ENCODE measurements at regions not wholly inside any gene's neighbourhood (a gene's known extent, or its start where the extent isn't known, plus 50 kb on each side); places are given as distances from the start of the nearest gene placed in this dataset.
A peak's percentile ranks its signal among the peaks of the same experiment; 100 is the strongest.

DNA sequence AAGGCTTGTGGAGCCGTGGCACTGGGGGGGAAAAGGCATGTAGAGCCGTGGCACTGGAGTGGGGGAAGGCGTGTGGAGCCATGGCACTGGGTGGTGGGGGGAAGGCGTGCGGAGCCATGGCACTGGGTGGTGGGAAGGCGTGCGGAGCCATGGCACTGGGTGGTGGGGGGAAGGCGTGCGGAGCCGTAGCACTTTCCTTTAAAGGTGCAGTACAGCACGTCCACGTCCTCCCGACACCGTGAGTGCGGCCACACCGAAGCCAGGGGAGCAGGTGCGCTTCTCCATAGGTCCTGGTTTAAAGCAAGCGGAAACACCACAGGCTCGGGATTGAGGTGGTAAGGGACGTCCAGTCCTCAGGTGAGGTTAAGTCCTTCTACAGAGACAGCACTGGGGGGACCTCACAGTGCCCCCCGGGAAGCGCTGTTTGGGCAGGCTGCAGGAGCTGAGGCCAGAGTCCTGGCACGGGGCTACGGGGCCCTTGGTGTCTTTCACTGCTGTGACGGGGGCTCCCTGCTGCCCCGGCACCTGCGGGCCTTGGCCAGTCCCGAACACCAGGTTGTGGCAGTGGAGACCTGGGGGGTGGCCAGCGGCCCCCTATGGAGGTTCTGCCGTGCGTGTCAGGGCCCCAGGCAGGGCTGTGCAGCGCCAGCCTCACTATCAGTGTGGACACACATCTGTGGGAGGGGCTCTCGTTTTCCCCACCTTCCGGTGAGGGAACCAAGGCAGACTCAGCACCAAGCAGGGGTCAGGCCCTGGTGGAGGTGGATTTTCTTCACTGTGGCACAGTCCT is 93.0 kb upstream of the CTDP1 start:
- H3K4me3 ChIP-seq: no peak overlapping the region
- no peak overlapping the region for H3K27ac ChIP-seq
- peak; percentile 14 to 15 for DNase-seq
- H3K4me1 ChIP-seq: peaks cover 0 to 13% of the 10 kb centered on the region in 2 donors
- intact Hi-C loops (cut with DNase I; ENCODE audit: low total_unique reads): no loop called here
- TF ChIP-seq, protein P1, sequence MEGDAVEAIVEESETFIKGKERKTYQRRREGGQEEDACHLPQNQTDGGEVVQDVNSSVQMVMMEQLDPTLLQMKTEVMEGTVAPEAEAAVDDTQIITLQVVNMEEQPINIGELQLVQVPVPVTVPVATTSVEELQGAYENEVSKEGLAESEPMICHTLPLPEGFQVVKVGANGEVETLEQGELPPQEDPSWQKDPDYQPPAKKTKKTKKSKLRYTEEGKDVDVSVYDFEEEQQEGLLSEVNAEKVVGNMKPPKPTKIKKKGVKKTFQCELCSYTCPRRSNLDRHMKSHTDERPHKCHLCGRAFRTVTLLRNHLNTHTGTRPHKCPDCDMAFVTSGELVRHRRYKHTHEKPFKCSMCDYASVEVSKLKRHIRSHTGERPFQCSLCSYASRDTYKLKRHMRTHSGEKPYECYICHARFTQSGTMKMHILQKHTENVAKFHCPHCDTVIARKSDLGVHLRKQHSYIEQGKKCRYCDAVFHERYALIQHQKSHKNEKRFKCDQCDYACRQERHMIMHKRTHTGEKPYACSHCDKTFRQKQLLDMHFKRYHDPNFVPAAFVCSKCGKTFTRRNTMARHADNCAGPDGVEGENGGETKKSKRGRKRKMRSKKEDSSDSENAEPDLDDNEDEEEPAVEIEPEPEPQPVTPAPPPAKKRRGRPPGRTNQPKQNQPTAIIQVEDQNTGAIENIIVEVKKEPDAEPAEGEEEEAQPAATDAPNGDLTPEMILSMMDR (IDR thresholded peaks at IDR 0.05): no peak
- no peak for TF ChIP-seq POLR2A (IDR thresholded peaks at IDR 0.05)
- H3K36me3 ChIP-seq: no peaks in the 10 kb centered on the region
- H3K27me3 ChIP-seq: no peaks in the 10 kb centered on the region
- no peaks in the 10 kb centered on the region for H3K9me3 ChIP-seq

DNA sequence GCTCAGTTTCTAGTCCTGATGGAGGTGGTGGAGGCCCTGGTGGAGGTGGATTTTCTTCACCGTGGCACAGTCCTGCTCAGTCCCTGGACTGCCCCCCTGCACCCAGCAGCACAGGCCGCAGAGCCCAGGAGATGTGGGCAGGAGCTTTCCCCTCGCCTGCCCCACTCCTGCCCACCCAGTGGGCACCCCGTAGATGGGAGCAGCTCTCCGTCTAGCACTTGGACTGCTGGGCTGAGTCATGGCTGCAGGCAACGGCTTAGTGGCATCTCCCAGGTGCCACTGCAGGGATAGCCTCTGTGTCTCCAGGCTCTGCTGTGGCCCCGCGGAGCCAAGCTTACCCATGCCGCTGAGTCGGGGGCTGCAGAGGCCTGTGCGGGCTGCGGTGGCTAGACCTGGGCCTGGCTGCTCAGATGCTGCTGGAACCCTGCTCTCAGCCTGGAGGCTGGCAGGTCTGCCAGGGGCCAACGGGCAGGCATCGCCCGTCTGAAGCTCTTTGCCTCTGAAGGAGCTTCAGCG is 92.3 kb upstream of the CTDP1 start:
- intact Hi-C loops (cut with DNase I; ENCODE audit: low total_unique reads): no loop called here
- DNase-seq: peak; percentile 5 to 15
- Histone ChIP-seq H3K4me3 (no peak overlapping the region), H3K36me3 (no peaks in the 10 kb centered on the region), H3K27ac (no peak overlapping the region), H3K27me3 (no peaks in the 10 kb centered on the region), H3K4me1 (peaks cover 0 to 13% of the 10 kb centered on the region in 2 donors), H3K9me3 (no peaks in the 10 kb centered on the region)
- TF ChIP-seq, protein P1 (IDR thresholded peaks at IDR 0.05): no peak
- no peak for TF ChIP-seq POLR2A (IDR thresholded peaks at IDR 0.05)

DNA sequence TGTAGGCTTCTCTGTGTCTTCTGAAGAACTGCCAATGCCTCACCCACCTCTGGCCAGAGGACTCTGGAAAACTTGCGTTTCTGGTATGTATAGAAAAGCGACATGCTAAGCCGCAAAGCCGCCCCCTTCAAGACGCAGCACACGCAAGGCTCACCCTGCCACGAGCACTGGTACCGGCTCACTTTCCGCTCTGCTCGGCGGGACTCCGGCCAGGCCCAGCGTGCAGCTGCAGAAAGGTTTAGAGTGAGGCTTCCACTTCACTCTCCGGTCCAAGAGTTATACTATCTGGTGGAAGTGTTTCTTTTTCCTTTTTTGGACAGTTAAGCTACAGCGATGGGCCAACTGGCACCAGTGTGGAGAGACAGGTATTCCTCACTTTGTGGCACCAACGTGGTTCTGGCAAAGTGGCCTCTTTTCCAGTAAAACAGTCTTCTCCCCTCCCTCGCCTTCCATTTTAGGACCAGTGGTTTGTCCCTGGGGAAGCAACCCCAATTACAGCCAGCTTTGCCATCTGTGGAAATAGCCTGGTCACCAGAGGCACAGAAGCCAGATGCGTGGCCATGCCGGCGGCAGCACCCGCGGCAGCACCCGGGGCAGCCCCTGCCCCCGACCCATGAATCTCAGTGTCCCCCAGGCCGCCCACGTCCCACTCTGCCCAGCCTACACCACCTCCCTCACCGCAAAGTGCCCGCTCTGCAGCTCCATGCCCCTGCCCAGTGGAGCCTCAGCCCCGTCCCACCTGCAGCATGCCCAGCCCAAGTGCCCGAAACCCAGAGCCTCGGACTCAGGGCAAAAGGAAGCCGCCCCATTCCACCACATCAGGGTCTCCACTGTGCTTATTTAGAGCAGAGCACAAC is 91.6 kb upstream of the CTDP1 start:
- peak; percentile 17 to 32 for DNase-seq
- H3K27ac ChIP-seq: peak overlapping the region; percentile 63 to 79
- no peaks in the 10 kb centered on the region for H3K9me3 ChIP-seq
- intact Hi-C loops (cut with DNase I; ENCODE audit: low total_unique reads): no loop called here
- H3K4me3 ChIP-seq: no peak overlapping the region
- H3K4me1 ChIP-seq: peaks cover 0 to 13% of the 10 kb centered on the region in 2 donors
- H3K27me3 ChIP-seq: no peaks in the 10 kb centered on the region
- H3K36me3 ChIP-seq: no peaks in the 10 kb centered on the region
- no peak for TF ChIP-seq POLR2A (IDR thresholded peaks at IDR 0.05)
- TF ChIP-seq, protein P1 (IDR thresholded peaks at IDR 0.05): no peak

DNA sequence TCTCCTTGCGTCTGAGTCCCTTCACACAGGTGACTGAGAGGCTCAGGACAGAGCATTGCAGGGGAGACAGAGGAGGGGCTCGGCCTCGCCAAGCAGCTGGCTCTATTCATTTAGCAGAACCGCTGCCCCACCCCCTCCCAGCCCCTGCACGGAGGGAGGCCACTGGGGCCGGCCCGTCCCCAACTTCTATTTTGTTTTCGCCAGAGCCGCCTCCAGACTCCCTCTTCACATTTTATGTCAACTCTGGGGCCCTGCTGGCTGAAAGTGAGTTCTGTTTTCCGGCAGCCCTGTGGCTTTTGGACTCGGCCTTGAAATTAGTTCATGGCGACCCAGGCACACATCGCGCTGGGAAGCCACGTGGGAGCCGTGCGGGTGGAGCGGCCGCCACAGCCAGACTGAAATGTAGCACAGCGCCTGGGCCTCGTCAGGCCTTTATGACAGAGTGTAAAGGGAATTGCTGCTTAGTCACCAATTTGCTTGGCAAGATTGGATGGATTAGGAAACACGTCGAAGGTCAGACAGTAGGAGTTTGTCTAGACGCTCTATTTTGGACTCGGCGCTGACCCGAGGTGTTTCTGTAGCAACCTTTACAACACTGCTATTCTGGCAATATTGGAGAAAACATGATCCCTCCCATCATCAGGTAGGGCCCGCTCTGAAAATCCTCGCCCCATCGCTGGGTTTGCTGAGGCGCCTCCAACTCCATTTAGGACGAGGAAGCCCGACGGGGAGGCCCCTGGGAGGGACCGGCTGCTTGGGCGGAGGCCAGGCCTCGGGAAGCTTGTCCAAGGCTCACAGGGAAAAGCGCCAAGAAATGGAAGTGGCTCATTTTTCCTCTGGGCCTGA is 90.7 kb upstream of the CTDP1 start:
- intact Hi-C loops (cut with DNase I; ENCODE audit: low total_unique reads): no loop called here
- peak overlapping the region; percentile 63 to 79 for H3K27ac ChIP-seq
- TF ChIP-seq POLR2A (IDR thresholded peaks at IDR 0.05): peak in 1 of 2 donors; percentile 11
- TF ChIP-seq, protein P1 (IDR thresholded peaks at IDR 0.05): peak in 1 of 4 experiments; percentile 28

More for the DNA sequence above, 90.7 kb upstream of the CTDP1 start:
- Histone ChIP-seq H3K27me3 (no peaks in the 10 kb centered on the region), H3K4me1 (peaks cover 0 to 13% of the 10 kb centered on the region in 2 donors), H3K4me3 (no peak overlapping the region), H3K9me3 (no peaks in the 10 kb centered on the region), H3K36me3 (no peaks in the 10 kb centered on the region)
- peak; percentile 93 to 94 for DNase-seq
